HepG2 (cell line): ENCODE measurements at regions not wholly inside any gene's neighbourhood (a gene's known extent, or its start where the extent isn't known, plus 50 kb on each side); places are given as distances from the start of the nearest gene placed in this dataset.

Experiments used
- ATAC-seq: fragments of 200-7000 bp; cut with Tn5 transposase; 3 replicates; pipeline ENCODE4 v1.9.1; 2020; ENCODE audit warnings: mild to moderate bottlenecking, moderate library complexity
- BruUV-seq: library from RNA; stranded (reverse); fragments of 400-500 nt; replicated peaks from 2 replicates; lab custom pipeline; 2021; lab: Mats Ljungman, UMichigan
- CTCF ChIA-PET: fragments of 300-600 bp; formaldehyde crosslinking; extraction: SDS; loops from one replicate; lab custom pipeline; 2021; ENCODE audit warnings: low total read pairs, inconsistent platforms, low intra/inter-chr PET ratio; lab: Yijun Ruan, JAX
- POLR2A ChIA-PET: fragments of 350-600 bp; sonication (Branson Sonifier 250); formaldehyde crosslinking; loops from one replicate; lab custom pipeline; 2020; ENCODE audit warnings: antibody characterized with exemption, inconsistent platforms; lab: Yijun Ruan, JAX
- DNase-seq: peaks from one replicate; pipeline ENCODE4 v3.0.0-alpha.2; 2015; ENCODE audit warnings: low spot score
- FAIRE-seq: peaks from 3 replicates; lab custom pipeline; 2011; peaks lifted over from hg19 to GRCh38; lab: Jason Lieb, UNC
- H2AFZ ChIP-seq: one replicate; pipeline ENCODE4 v1.6.1; 2011; ENCODE audit warnings: low read length, inconsistent platforms
- H3K27ac ChIP-seq: fragments of 300-600 bp; 3 replicates; pipeline ENCODE4 v1.8.0; 2011; ENCODE audit warnings: mixed run types, mild to moderate bottlenecking, mixed read lengths, low read length, inconsistent platforms; ENCODE audit not compliant: insufficient read depth; ENCODE audit errors: extremely low read length
- H3K27me3 ChIP-seq, 2 experiments: fragments of 200-600 bp in 1 of 2; 2 replicates in 1 of 2; 3 replicates in 1 of 2; pipeline versions ENCODE4 v1.6.0 to v1.8.0; 2011; ENCODE audit warnings: low read length in 2 of 2, mild to moderate bottlenecking in 2 of 2, moderate library complexity in 2 of 2, inconsistent platforms in 1 of 2; ENCODE audit not compliant: insufficient read depth in 2 of 2, control insufficient read depth in 1 of 2
- H3K36me3 ChIP-seq, 2 experiments: fragments of 200-600 bp in 1 of 2; replicated peaks in 1 of 2; 2 replicates in 1 of 2; 3 replicates in 1 of 2; pipeline versions ENCODE4 v1.5.1 to v1.8.0; 2011; ENCODE audit warnings: low read length in 2 of 2, inconsistent platforms in 1 of 2; ENCODE audit not compliant: insufficient read depth in 2 of 2, control insufficient read depth in 1 of 2
- H3K4me1 ChIP-seq: 2 replicates; pipeline ENCODE4 v1.5.1; 2012; ENCODE audit warnings: low read length, inconsistent platforms; ENCODE audit not compliant: insufficient read depth
- H3K4me2 ChIP-seq: 2 replicates; pipeline ENCODE4 v1.6.0; 2011; ENCODE audit warnings: low read depth, low read length, inconsistent platforms
- H3K4me3 ChIP-seq, 3 experiments: fragments of 200-600 bp in 1 of 3; sonication (generic), shearing (Covaris generic) in 1 of 3; replicated peaks in 1 of 3; 2 replicates each; pipeline ENCODE4 v1.5.1; 2011 to 2016; ENCODE audit warnings: low read length in 3 of 3, inconsistent platforms in 2 of 3, low read depth in 2 of 3, mild to moderate bottlenecking in 2 of 3, control low read depth in 1 of 3, mixed read lengths in 1 of 3; ENCODE audit not compliant: insufficient read depth in 1 of 3
- H3K79me2 ChIP-seq: one replicate; pipeline ENCODE4 v1.6.1; 2011; ENCODE audit warnings: low read length, inconsistent platforms; ENCODE audit not compliant: insufficient read depth
- H3K9ac ChIP-seq: 2 replicates; pipeline ENCODE4 v1.6.0; 2011; ENCODE audit warnings: mild to moderate bottlenecking, low read depth, low read length, inconsistent platforms; ENCODE audit not compliant: insufficient read depth
- H3K9me3 ChIP-seq: 2 replicates; pipeline ENCODE4 v1.5.1; 2012; ENCODE audit warnings: mild to moderate bottlenecking, low read length
- H4K20me1 ChIP-seq: 2 replicates; pipeline ENCODE4 v1.6.0; 2011; ENCODE audit warnings: inconsistent platforms, mild to moderate bottlenecking, low read length, moderate library complexity; ENCODE audit not compliant: insufficient read depth
- ELF1 ChIP-seq: sonication (generic); formaldehyde crosslinking; IDR thresholded peaks from 2 replicates; pipeline ENCODE4 v1.4.0; 2020; ENCODE audit warnings: missing genetic modification reagents
- ZFP62 ChIP-seq: sonication (generic); formaldehyde crosslinking; IDR thresholded peaks from 2 replicates; pipeline ENCODE4 v1.4.0; 2020; ENCODE audit warnings: missing genetic modification reagents
- ZNF616 ChIP-seq: sonication (generic); formaldehyde crosslinking; IDR thresholded peaks from 2 replicates; pipeline ENCODE4 v1.5.0; 2020; ENCODE audit warnings: low read depth, mild to moderate bottlenecking, missing genetic modification reagents
- ZNF883 ChIP-seq: sonication (generic); formaldehyde crosslinking; IDR thresholded peaks from 2 replicates; pipeline ENCODE4 v1.5.1; 2020; ENCODE audit warnings: mild to moderate bottlenecking, missing genetic modification reagents; ENCODE audit errors: not compliant biosample characterization
- ZZZ3 ChIP-seq: sonication (generic); formaldehyde crosslinking; IDR thresholded peaks from 2 replicates; pipeline ENCODE4 v1.4.0; 2020; ENCODE audit warnings: missing genetic modification reagents, mild to moderate bottlenecking, borderline replicate concordance
- WGBS: methylation state at CpG from one replicate; pipeline ENCODE4 v1.1.6; 2017; ENCODE audit warnings: low lambda C conversion rate; 5-methylcytosine and 5-hydroxymethylcytosine counted together
- in situ Hi-C: cut with HindIII; loops from 2 replicates; pipeline ENCODE4 v1.10.0; 2017; ENCODE audit warnings: low pct_unique_long_range_greater_than_20kb; ENCODE audit not compliant: extremely low pct_ligation_motif_present
- intact Hi-C: fragments of 100-400 bp; cut with micrococcal nuclease; formaldehyde crosslinking; loops from one replicate; pipeline ENCODE4 v1.10.0; 2022; ENCODE audit not compliant: unreplicated experiment
- TF ChIP-seq, protein P1 (sequence below): fragments of 450-650 bp; IDR thresholded peaks from 2 replicates; pipeline ENCODE4 v1.6.1; 2017
- TF ChIP-seq, protein P2 (sequence below): sonication (generic); formaldehyde crosslinking; IDR thresholded peaks from 2 replicates; pipeline ENCODE4 v1.4.0; 2020; ENCODE audit warnings: missing genetic modification reagents

DNA sequence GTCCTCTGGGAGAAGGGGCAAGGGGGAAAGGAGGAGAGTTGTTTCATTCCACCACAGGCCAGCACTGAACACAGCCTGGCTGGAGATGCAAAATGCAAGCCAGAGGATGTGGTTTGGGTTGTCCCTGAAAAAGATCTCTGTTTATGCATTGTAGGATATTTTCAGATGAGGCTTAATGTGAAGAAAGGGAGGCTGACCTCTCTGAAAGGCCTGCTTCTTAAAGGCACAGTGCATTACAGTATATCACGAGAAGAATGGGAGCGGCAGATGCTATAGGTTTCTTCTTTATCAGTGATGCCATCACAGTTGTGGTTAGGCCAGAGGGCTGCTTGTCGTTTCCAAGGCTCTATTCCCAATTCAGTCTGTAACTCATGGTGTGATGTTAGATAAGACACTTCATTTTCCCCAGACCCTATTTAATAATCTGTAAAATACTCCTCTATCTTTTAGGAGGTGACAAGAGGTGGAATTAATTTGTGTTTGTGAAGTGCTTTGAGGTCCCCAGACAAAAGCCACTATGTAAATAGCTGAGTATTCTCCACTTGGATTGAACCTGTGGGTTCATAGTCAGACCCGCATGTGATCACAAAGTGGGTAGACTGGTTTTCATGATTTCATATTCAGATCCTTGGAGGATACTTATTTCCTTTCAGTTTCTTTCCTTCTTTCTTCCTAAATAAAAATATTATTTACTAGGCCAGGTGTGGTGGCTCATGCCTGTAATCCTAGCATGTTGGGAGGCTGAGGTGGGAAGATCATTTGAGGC, 76.5 kb upstream of the WDR26 start:
- peaks cover 63% of the 10 kb centered on the region for H3K4me1 ChIP-seq
- H3K79me2 ChIP-seq: no peaks in the 10 kb centered on the region
- intact Hi-C loops (no loop called here), in situ Hi-C loops (loop anchor here (5.0 to 10.0 kb wide), 3 partner anchors 131 to 414 kb away; partner anchors contain the start of gene DNAH14)
- peak overlapping the region in 1 of 3 experiments; percentile 39; a peak in 1 of 6 replicates for H3K4me3 ChIP-seq
- CTCF ChIA-PET: no interaction called here
- no peaks in the 10 kb centered on the region for H3K36me3 ChIP-seq
- H3K9me3 ChIP-seq: no peaks in the 10 kb centered on the region
- no peak overlapping the region for H2AFZ ChIP-seq
- ATAC-seq: no peak
- H3K27ac ChIP-seq: no peak overlapping the region
- TF ChIP-seq, protein P1, sequence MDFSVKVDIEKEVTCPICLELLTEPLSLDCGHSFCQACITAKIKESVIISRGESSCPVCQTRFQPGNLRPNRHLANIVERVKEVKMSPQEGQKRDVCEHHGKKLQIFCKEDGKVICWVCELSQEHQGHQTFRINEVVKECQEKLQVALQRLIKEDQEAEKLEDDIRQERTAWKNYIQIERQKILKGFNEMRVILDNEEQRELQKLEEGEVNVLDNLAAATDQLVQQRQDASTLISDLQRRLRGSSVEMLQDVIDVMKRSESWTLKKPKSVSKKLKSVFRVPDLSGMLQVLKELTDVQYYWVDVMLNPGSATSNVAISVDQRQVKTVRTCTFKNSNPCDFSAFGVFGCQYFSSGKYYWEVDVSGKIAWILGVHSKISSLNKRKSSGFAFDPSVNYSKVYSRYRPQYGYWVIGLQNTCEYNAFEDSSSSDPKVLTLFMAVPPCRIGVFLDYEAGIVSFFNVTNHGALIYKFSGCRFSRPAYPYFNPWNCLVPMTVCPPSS: no peak
- no peak for TF ChIP-seq ZNF616 (CRISPR knock-in tag)
- TF ChIP-seq ZFP62 (CRISPR knock-in tag): no peak
- TF ChIP-seq ZNF883: no peak
- TF ChIP-seq ZZZ3 (CRISPR knock-in tag): no peak
- no peak for TF ChIP-seq ELF1 (CRISPR knock-in tag)
- TF ChIP-seq, protein P2, sequence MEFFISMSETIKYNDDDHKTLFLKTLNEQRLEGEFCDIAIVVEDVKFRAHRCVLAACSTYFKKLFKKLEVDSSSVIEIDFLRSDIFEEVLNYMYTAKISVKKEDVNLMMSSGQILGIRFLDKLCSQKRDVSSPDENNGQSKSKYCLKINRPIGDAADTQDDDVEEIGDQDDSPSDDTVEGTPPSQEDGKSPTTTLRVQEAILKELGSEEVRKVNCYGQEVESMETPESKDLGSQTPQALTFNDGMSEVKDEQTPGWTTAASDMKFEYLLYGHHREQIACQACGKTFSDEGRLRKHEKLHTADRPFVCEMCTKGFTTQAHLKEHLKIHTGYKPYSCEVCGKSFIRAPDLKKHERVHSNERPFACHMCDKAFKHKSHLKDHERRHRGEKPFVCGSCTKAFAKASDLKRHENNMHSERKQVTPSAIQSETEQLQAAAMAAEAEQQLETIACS (CRISPR knock-in tag): no peak
- H3K4me2 ChIP-seq: no peak overlapping the region
- H3K27me3 ChIP-seq: no peaks in the 10 kb centered on the region
- no peak for DNase-seq
- no TSS peak for BruUV-seq
- POLR2A ChIA-PET: no interaction called here
- no peaks in the 10 kb centered on the region for H4K20me1 ChIP-seq
- no peak for FAIRE-seq
- 41% methylated on average over 4 of the region's 4 CpGs for WGBS
- H3K9ac ChIP-seq: no peak overlapping the region
